ENCODE measurements at regions not wholly inside any gene's neighbourhood (a gene's known extent, or its start where the extent isn't known, plus 50 kb on each side); places are given as distances from the start of the nearest gene placed in this dataset.

- DNase-seq (ENCODE audit: low spot score) = no peak
These were observed 150.6 kb upstream of the RGMA start for GRCh38 chr15:93239591-93239990.

GRCh38 chr15:93238641-93239040 is 149.6 kb upstream of the RGMA start:
- no peak for DNase-seq (ENCODE audit: low spot score)

GRCh38 chr15:93235926-93236780 is 147.1 kb upstream of the RGMA start:
- DNase-seq (ENCODE audit: low spot score) = peak; percentile 61

- no peak for DNase-seq (ENCODE audit: low spot score)
These were observed 146.3 kb upstream of the RGMA start for GRCh38 chr15:93235269-93235668.

- DNase-seq (ENCODE audit: low spot score) = no peak
These were observed 144.7 kb upstream of the RGMA start for GRCh38 chr15:93233710-93234109.

- DNase-seq (ENCODE audit: low spot score) = no peak
These were observed 143.8 kb upstream of the RGMA start for GRCh38 chr15:93232845-93233244.

- no peak for DNase-seq (ENCODE audit: low spot score)
These were observed 143.0 kb upstream of the RGMA start for GRCh38 chr15:93231994-93232393.

GRCh38 chr15:93231261-93231925 is 142.4 kb upstream of the RGMA start:
- no peak for DNase-seq (ENCODE audit: low spot score)

- no peak for DNase-seq (ENCODE audit: low spot score)
These were observed 139.5 kb upstream of the RGMA start for GRCh38 chr15:93228546-93228945.

- DNase-seq (ENCODE audit: low spot score) = no peak
These were observed 134.8 kb upstream of the RGMA start for GRCh38 chr15:93223803-93224202.

- no peak for DNase-seq (ENCODE audit: low spot score)
These were observed 132.7 kb upstream of the RGMA start for GRCh38 chr15:93221759-93222158.

- DNase-seq (ENCODE audit: low spot score) = no peak
These were observed 130.9 kb upstream of the RGMA start for GRCh38 chr15:93219859-93220420.

- DNase-seq (ENCODE audit: low spot score) = no peak
These were observed 128.3 kb upstream of the RGMA start for GRCh38 chr15:93217343-93217742.

GRCh38 chr15:93214106-93214505 is 125.1 kb upstream of the RGMA start:
- no peak for DNase-seq (ENCODE audit: low spot score)

- no peak for DNase-seq (ENCODE audit: low spot score)
These were observed 124.3 kb upstream of the RGMA start for GRCh38 chr15:93213281-93213680.

GRCh38 chr15:93212578-93212977 is 123.6 kb upstream of the RGMA start:
- no peak for DNase-seq (ENCODE audit: low spot score)

- no peak for DNase-seq (ENCODE audit: low spot score)
These were observed 122.0 kb upstream of the RGMA start for GRCh38 chr15:93210995-93211394.

GRCh38 chr15:93209690-93210445 is 120.9 kb upstream of the RGMA start:
- no peak for DNase-seq (ENCODE audit: low spot score)

GRCh38 chr15:93206893-93207292 is 117.9 kb upstream of the RGMA start:
- DNase-seq (ENCODE audit: low spot score) = no peak

GRCh38 chr15:93205413-93205812 is 116.4 kb upstream of the RGMA start:
- DNase-seq (ENCODE audit: low spot score) = no peak

GRCh38 chr15:93203036-93203435 is 114.0 kb upstream of the RGMA start:
- no peak for DNase-seq (ENCODE audit: low spot score)

- no peak for DNase-seq (ENCODE audit: low spot score)
These were observed 113.4 kb upstream of the RGMA start for GRCh38 chr15:93202405-93202804.
